PC-9 (cell line): ENCODE measurements at regions not wholly inside any gene's neighbourhood (a gene's known extent, or its start where the extent isn't known, plus 50 kb on each side); places are given as distances from the start of the nearest gene placed in this dataset.
"Not testable (repeated sequence)": the region's sequence is repeated elsewhere in the genome, so short reads cannot be mapped to it uniquely, and the experiment has no call there.

Experiments
- CTCF ChIP-seq: fragments of 200-600 bp; sonication (generic); conservative IDR thresholded peaks from 2 replicates; pipeline ENCODE4 v1.6.1; 2017; ENCODE audit warnings: mixed run types, antibody characterized with exemption, mild to moderate bottlenecking, moderate library complexity
- EZH2 ChIP-seq: fragments of 200-600 bp; sonication (generic); IDR thresholded peaks from 2 replicates; pipeline ENCODE4 v1.8.0; 2017; ENCODE audit warnings: antibody characterized with exemption, low read depth

GRCh38 chr14:106482213-106482612 lies 955.8 kb downstream of the TMEM121 start:
- TF ChIP-seq CTCF, EZH2: not testable (repeated sequence)
